Type B pancreatic cell (in vitro differentiated cells): ENCODE measurements at regions not wholly inside any gene's neighbourhood (a gene's known extent, or its start where the extent isn't known, plus 50 kb on each side); places are given as distances from the start of the nearest gene placed in this dataset.

Experiments used
- DNase-seq: peaks from one replicate; pipeline ENCODE4 v3.0.0; 2021; ENCODE audit warnings: mixed read lengths; ENCODE audit not compliant: unreplicated experiment; ENCODE audit errors: extremely low spot score
- H3K27ac Mint-ChIP-seq: 2 replicates; pipeline ENCODE4 v1.8.0; 2021; ENCODE audit warnings: mild to moderate bottlenecking, mixed read lengths
- H3K27me3 Mint-ChIP-seq: 2 replicates; pipeline ENCODE4 v1.8.0; 2021; ENCODE audit warnings: mixed read lengths
- H3K36me3 Mint-ChIP-seq: 2 replicates; pipeline ENCODE4 v1.8.0; 2021; ENCODE audit warnings: mixed read lengths
- H3K4me1 Mint-ChIP-seq: one replicate; pipeline ENCODE4 v1.8.0; 2021; ENCODE audit warnings: mixed read lengths; ENCODE audit not compliant: unreplicated experiment
- H3K4me3 Mint-ChIP-seq: 2 replicates; pipeline ENCODE4 v1.8.0; 2021; ENCODE audit warnings: mild to moderate bottlenecking, mixed read lengths
- H3K9me3 Mint-ChIP-seq: 2 replicates; pipeline ENCODE4 v1.8.0; 2021; ENCODE audit warnings: mixed read lengths
- TF ChIP-seq, protein P1 (sequence below): fragments of 200-600 bp; sonication (generic); conservative IDR thresholded peaks from 2 replicates; pipeline ENCODE4 v1.5.0; 2021; ENCODE audit warnings: antibody characterized with exemption, mild to moderate bottlenecking

DNA sequence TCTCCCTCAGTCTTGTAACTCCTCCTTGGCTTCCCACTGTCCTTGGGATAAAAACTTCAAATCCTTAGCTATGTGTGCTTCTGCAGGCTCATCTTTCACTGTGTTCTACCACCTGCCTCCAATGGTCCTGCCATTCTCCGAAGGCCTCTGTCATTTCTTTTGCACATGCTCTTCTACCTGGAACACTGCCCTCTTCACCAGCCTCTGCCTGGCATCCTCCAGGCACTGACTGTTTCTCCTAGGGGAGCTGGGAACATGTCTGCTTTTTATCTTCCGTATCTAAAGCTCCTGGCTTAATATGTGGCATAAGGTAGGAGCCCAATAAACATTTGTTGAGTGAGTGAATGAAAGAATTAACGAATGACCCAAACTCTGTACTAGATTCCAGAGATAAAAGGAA, 603.3 kb upstream of the TMEM132C start:
- no peak overlapping the region for H3K27ac Mint-ChIP-seq
- TF ChIP-seq, protein P1, sequence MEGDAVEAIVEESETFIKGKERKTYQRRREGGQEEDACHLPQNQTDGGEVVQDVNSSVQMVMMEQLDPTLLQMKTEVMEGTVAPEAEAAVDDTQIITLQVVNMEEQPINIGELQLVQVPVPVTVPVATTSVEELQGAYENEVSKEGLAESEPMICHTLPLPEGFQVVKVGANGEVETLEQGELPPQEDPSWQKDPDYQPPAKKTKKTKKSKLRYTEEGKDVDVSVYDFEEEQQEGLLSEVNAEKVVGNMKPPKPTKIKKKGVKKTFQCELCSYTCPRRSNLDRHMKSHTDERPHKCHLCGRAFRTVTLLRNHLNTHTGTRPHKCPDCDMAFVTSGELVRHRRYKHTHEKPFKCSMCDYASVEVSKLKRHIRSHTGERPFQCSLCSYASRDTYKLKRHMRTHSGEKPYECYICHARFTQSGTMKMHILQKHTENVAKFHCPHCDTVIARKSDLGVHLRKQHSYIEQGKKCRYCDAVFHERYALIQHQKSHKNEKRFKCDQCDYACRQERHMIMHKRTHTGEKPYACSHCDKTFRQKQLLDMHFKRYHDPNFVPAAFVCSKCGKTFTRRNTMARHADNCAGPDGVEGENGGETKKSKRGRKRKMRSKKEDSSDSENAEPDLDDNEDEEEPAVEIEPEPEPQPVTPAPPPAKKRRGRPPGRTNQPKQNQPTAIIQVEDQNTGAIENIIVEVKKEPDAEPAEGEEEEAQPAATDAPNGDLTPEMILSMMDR = no peak
- no peaks in the 10 kb centered on the region for H3K36me3 Mint-ChIP-seq
- no peak overlapping the region for H3K4me3 Mint-ChIP-seq
- DNase-seq = no peak
- H3K27me3 Mint-ChIP-seq = peaks cover 5% of the 10 kb centered on the region
- no peaks in the 10 kb centered on the region for H3K4me1 Mint-ChIP-seq
- no peaks in the 10 kb centered on the region for H3K9me3 Mint-ChIP-seq

- H3K4me3 Mint-ChIP-seq = no peak overlapping the region
- TF ChIP-seq, protein P1 = no peak
- no peak for DNase-seq
- no peaks in the 10 kb centered on the region for H3K9me3 Mint-ChIP-seq
- peaks cover 5% of the 10 kb centered on the region for H3K27me3 Mint-ChIP-seq
- H3K36me3 Mint-ChIP-seq = no peaks in the 10 kb centered on the region
- H3K4me1 Mint-ChIP-seq = no peaks in the 10 kb centered on the region
- H3K27ac Mint-ChIP-seq = no peak overlapping the region
Observed at GRCh38 chr12:127664901-127665300, 602.1 kb upstream of the TMEM132C start.

DNA sequence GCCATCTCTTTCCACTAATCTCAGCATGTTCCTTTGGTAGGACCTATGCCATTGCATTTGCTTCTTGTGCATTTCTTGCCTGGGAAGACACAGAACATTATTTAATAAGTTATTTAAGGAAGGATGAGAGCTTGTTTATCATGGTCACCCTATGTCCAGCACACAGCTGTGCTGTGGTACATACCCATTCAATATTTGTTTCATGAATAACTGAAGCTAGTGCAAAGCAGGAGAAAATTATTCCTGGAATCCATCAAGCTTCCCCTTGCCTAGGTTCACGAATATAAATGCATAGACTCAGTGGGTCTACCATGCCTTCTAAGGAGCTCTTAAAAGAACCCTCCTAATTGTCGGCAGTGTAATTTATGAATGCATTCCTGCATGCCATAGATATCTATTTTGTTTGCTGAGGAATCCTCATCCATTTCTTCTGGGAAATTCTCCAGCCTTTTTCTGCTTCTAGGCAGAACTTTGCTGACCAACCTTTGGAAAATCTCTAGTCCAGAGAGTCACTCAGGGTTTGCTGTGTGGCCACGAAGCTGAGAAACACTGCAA, 599.8 kb upstream of the TMEM132C start:
- no peaks in the 10 kb centered on the region for H3K36me3 Mint-ChIP-seq

DNA sequence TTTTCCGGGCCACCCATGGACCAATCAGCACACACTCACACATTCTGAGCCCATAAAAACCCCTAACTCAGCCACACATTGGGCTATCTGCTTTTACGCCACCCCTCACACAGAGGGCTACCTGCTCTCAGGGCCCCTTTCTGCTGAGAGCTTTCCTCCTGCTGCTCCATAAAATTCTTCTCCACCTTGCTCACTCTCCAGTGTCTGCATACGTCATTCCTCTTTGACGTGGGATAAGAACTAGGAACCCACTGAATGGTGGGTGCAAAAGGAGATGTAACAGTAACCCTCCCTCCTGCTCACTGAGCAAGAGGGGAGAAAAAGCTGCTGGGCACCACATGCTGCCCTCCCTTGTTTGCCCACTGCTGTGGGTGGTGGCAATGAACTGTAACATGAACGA, 596.7 kb upstream of the TMEM132C start:
- DNase-seq = no peak
- Mint-ChIP-seq H3K27me3 (no peaks in the 10 kb centered on the region), H3K4me3 (no peak overlapping the region), H3K36me3 (no peaks in the 10 kb centered on the region), H3K9me3 (no peaks in the 10 kb centered on the region), H3K27ac (no peak overlapping the region), H3K4me1 (no peaks in the 10 kb centered on the region)
- TF ChIP-seq, protein P1 = no peak

More for the DNA sequence above, 599.8 kb upstream of the TMEM132C start:
- H3K27me3 Mint-ChIP-seq = no peaks in the 10 kb centered on the region
- no peak overlapping the region for H3K4me3 Mint-ChIP-seq
- TF ChIP-seq, protein P1 = no peak
- H3K9me3 Mint-ChIP-seq = no peaks in the 10 kb centered on the region
- H3K27ac Mint-ChIP-seq = no peak overlapping the region
- DNase-seq = no peak
- H3K4me1 Mint-ChIP-seq = no peaks in the 10 kb centered on the region

DNA sequence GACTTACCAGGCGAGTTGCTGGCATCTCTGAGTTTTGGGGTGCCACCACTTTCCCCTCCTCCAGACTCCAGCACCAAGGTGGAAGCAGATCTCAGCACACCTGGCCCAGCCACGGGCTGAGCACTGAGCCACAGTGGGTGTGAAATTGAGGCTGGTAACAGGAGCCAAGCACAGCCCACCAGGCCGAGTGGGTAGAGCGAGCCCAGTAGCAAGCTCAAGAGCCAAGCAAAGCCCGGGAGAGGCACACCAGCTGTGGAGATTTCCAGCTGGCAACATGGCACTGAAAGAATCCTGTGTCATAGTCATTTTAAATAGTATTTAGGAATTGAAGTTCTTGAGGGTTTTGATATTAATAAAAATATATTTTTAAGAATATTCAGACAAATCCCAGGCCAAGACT, 596.2 kb upstream of the TMEM132C start:
- H3K4me1 Mint-ChIP-seq = no peaks in the 10 kb centered on the region
- no peak overlapping the region for H3K4me3 Mint-ChIP-seq
- no peaks in the 10 kb centered on the region for H3K9me3 Mint-ChIP-seq
- TF ChIP-seq, protein P1 = no peak
- H3K27me3 Mint-ChIP-seq = no peaks in the 10 kb centered on the region
- DNase-seq = no peak
- H3K36me3 Mint-ChIP-seq = no peaks in the 10 kb centered on the region
- no peak overlapping the region for H3K27ac Mint-ChIP-seq

- TF ChIP-seq, protein P1 = no peak
- H3K27me3 Mint-ChIP-seq = peaks cover 3% of the 10 kb centered on the region
- H3K36me3 Mint-ChIP-seq = no peaks in the 10 kb centered on the region
- no peaks in the 10 kb centered on the region for H3K9me3 Mint-ChIP-seq
- DNase-seq = no peak
- peaks cover 6% of the 10 kb centered on the region for H3K4me1 Mint-ChIP-seq
- no peak overlapping the region for H3K27ac Mint-ChIP-seq
- H3K4me3 Mint-ChIP-seq = no peak overlapping the region
Observed at GRCh38 chr12:127675936-127676335, 591.0 kb upstream of the TMEM132C start.
